GM12872 (cell line): ENCODE measurements at regions not wholly inside any gene's neighbourhood (a gene's known extent, or its start where the extent isn't known, plus 50 kb on each side); places are given as distances from the start of the nearest gene placed in this dataset.

Experiments used
- TF ChIP-seq, protein P1 (sequence below): IDR thresholded peaks from 3 replicates; pipeline ENCODE4 v1.5.1; 2011; ENCODE audit warnings: low read depth, mild to moderate bottlenecking, low read length, moderate library complexity; ENCODE audit not compliant: insufficient read depth

DNA sequence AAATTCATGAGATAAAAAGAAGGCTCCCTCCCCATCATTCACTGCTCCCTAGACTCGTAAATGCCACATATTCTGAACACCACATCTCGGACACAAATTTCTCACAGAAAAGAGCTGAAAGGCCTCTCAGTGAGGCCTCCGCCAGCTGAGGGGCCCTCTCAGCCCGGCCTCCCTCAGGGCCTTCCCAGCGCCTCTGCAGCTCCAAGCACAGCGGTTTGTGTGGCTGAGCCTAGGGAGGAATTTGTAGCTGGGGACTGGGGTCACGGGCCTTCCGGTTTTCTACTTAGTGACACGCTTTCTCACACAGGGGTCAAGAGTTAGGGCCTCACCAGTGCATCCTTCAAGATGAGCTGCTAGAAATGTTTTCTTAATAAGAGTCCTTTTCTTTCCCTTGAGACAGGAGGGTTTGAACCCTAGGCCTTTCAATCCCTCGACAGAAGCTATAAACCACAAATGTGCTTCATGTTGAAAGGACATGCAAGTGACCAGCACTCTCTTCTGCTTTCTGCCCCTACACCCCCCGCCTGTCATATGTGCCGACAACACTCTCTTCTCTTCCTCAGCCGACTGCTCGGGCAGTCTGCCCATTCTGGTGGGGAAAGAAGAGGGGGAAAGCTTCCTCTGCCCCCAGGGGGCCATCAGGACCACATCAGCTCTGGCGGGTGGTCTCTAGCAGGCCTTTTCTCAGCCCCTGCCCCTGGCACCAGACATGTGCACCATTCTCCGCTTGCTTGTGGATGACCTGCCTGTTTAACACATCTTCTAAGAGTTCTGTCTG lies 104.9 kb downstream of the CHIC2 start:
- TF ChIP-seq, protein P1, sequence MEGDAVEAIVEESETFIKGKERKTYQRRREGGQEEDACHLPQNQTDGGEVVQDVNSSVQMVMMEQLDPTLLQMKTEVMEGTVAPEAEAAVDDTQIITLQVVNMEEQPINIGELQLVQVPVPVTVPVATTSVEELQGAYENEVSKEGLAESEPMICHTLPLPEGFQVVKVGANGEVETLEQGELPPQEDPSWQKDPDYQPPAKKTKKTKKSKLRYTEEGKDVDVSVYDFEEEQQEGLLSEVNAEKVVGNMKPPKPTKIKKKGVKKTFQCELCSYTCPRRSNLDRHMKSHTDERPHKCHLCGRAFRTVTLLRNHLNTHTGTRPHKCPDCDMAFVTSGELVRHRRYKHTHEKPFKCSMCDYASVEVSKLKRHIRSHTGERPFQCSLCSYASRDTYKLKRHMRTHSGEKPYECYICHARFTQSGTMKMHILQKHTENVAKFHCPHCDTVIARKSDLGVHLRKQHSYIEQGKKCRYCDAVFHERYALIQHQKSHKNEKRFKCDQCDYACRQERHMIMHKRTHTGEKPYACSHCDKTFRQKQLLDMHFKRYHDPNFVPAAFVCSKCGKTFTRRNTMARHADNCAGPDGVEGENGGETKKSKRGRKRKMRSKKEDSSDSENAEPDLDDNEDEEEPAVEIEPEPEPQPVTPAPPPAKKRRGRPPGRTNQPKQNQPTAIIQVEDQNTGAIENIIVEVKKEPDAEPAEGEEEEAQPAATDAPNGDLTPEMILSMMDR, result no peak

DNA sequence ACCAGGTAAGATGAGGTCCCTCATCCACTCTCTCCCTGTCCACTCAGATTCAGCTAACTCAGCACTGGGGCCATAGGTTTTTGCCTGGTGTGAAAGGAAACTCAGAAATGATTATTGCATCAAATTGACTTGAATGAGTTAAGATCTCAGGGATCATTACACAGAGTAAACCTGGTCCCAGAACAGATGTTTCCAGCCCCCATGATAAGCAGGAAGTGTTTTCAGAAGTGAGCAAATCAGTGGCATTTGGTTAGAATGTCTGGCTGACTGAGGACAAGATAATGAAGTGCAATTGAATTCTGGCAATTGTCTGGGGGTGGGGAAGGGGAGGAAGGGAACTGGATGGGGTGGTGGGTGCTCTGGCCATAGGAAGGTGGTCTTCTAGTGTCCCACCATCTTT lies 108.0 kb downstream of the CHIC2 start:
- TF ChIP-seq, protein P1, result no peak

DNA sequence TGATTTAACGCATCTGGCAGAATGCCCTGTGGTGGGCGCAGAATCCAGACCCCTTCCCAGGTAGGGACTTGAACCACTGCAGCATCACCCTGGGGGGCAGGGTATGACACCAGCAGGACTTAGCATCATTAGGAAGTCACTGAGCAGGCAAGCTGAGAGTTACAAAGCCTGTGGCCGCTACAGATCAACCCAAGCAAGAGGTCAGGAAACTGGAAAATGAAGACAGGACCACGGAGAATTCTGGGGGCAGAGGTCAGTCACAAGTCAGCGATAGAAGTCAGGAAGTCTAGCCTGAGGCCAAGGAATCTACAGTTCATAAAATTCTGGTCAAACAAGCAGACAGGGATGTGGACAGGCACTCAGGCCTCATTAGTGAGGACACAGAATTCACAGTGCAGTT lies 108.4 kb downstream of the CHIC2 start:
- TF ChIP-seq, protein P1, result no peak

DNA sequence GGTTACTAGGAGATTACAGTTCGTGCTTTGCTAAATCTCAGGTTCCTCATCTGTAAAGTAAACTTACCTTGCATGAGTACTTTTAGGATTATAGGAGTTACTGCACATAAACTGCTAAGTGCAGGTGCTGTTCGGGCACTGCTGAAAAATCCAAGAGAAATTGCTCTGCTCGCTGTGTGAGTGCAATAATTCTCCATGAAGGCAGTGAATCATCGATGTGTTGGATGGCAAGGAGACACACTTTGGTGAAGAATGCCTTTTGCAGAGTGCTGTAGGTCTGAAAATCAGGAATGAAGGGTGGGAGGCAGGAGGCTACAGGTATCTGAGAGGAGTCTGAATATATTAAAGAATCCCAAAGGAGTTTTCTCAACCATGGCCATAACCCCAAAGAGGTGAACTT lies 113.0 kb downstream of the CHIC2 start:
- TF ChIP-seq, protein P1, result no peak

DNA sequence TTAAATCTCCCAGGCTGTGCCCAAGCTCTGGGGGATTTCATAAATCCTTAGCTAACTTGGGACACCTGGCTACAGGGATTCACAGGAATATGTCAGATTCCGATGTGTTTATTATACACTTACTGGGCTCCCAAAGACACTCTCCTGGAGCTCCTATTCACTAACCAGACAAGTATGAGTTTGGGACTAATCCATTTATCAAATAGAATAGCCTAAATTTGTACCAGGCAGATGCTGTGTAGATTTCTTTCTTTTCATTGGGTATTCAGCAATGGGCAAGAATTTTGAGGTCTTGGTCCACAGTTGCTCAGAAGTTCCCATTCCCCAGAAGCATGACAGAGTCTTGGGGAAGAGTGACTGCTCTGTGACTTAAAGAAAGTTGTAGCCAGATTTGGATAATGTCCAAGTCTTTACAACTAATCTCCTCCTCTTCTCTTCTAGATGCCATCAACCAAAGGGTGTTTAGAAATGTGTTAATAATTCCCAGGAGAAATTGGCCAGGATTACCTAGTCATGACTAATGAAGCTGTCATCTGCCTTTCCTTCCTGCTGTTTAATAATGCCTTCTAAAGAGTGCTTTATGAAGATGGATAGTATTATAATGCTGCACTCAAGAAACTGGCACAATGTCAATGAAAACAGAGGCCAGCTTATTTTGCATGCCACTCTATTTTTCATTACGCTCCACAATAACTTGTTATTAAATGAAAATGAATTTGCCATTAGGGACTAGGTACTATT lies 120.9 kb downstream of the CHIC2 start:
- TF ChIP-seq, protein P1, result no peak

DNA sequence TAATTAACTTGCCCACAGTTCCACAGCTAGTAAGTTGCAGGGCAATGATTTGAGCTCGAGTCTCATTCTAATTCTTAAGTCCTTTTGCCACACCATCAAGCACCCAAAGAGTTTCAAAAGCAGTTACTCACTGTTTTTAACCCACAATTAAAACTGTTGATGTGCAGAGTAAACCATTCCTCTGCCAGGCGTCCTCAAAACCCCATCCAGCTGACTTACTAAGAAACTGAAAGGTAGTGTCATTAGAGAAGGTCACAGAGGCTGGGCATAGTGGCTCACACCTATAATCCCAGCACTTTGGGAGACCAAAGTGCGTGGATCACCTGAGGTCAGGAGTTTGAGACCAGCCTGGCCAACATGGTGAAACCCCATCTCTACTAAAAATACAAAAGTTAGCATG lies 121.7 kb downstream of the CHIC2 start:
- TF ChIP-seq, protein P1, result no peak

DNA sequence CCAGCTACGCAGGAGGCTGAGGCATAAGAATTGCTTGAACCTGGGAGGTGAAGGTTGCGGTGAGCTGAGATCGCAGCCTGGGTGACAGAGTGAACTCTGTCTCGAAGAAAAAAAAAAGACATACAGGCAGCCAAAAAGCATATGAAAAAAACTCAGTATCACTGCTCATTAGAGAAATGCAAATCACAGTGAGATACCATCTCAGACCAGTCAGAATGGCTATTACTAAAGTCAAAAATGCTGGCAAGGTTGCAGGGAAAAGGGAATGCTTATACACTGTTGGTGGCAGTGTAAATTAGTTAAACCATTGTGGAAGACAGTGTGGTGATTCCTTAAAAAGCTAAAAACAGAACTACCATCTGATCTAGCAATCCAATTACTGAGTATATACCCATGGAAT lies 123.1 kb downstream of the CHIC2 start:
- TF ChIP-seq, protein P1, result no peak
